GM21619 (cell line): ENCODE measurements at regions not wholly inside any gene's neighbourhood (a gene's known extent, or its start where the extent isn't known, plus 50 kb on each side); places are given as distances from the start of the nearest gene placed in this dataset.
A peak's percentile ranks its signal among the peaks of the same experiment; 100 is the strongest.

Experiments used
- ATAC-seq: cut with Tn5 transposase; IDR thresholded peaks from one replicate; pipeline ENCODE4 v1.9.1; 2021; ENCODE audit not compliant: unreplicated experiment

DNA sequence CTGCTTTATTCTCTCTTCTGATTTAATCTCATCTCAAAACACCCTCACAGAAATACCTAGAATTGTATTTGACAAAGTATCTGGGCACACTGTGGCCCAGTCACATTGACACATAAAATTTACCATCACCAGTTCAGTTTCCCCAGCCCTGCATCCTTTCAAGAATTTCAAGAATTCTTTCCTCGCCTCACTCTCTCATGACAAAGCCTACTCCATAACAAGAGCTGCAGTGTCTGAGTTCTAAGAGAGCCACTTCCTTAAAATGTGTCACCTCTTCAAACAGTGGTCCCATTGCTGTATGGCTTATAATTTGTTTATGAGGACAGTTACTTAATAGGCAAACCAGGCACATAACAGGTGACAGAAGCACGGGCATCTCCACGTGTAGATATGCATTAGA lies 90.9 kb upstream of the STK39 start:
- no peak for ATAC-seq

DNA sequence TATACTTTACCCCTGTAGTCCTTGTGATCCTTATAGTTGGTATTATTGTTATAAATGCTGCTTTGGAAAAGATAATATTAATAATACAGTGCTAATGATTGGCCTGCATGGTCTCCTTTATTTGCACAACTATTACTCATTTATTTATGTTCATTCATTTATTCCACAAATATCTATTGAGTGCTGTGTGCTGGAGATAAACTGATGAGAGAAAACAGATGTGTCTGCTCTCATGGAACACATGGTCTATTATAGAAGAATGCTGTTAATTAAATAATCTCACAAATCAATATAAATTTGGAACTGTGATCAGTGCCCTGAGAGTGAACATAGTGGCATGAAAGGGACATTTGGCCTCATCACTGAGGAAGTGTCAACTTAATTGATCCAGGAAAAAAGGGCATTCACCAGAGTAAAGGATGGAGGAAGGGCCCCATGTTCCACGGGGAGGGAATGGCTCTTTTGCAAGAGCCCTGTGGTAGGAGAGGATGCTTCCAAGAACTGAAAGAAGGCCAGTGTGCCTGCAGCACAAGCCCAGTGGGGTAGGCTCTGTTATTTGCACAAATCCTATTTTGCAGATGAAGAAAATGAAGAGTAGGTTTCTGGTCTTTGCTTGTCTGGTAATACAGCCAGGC lies 91.5 kb upstream of the STK39 start:
- no peak for ATAC-seq

DNA sequence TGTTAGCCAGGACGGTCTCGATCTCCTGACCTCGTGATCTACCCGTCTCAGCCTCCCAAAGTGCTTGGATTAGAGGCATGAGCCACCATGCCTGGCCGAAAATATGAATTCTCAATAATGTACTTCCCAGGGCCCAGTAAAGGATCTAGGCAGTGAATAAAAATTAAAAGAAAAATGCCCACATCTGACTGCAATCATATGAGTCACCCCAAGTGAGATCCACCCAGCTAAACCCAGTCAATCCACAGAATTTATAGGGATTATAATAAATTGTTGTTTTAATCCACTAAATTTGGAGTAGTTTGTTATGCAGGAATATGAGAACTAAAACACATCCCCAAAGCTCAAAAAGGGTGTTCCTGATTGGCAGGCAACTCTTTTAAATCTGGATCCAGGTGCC lies 93.5 kb upstream of the STK39 start:
- ATAC-seq: no peak

DNA sequence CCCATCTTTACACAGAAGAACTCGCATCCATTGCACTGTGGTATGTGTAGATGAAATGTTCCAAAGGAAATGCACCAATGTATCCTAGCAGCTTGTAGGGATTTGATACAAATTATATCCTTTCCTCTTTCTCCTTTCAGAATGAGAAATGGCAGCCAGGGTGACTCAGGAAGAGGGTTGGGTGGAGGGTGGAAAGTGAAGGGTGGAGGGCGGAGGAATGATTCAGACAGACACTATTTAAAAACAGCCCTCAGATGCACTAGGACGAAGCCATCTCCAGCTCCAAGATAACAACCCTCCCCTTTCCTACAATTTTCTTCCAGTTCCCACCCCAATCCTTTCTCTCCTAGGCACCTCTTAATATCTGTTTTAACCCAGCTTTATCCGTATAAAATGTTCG lies 96.2 kb upstream of the STK39 start:
- no peak for ATAC-seq

DNA sequence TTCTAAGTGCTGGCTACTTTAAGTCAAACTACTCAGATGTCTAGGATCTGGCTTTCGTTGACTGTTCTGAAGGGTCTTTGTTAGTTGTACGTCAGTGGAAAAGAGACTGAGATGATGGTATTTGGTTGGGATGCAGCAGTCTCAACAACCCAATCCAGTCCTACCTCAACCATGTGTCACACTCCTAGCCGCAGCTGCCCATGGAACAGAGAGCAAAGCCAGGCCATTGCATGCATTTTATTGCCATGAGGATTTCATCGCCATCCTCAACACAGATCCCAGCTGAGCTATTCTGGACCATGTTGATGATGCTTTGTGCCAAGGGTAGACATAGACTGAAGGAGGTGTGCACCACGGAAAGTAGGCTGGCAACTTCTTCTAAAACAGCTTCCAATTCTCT lies 97.3 kb upstream of the STK39 start:
- no peak for ATAC-seq

DNA sequence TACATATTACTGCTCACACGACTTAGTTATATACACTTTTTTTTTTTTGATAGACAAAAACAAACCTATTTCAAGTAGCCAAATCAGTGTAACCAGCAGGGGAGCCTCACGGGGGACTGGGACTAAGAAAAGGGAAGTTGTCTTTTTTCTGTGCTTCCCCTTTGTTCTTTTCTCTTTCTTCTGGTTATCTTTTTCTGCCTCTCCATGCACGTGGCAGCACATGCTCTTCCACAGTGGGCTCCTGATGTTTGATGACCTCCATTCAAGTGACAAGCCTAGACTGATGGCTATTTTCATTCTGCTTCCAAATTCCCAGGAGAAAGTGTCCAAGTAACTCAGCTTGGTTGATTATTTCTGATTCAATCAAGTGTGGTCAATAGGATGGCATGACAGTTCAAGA lies 98.2 kb upstream of the STK39 start:
- ATAC-seq: no peak

DNA sequence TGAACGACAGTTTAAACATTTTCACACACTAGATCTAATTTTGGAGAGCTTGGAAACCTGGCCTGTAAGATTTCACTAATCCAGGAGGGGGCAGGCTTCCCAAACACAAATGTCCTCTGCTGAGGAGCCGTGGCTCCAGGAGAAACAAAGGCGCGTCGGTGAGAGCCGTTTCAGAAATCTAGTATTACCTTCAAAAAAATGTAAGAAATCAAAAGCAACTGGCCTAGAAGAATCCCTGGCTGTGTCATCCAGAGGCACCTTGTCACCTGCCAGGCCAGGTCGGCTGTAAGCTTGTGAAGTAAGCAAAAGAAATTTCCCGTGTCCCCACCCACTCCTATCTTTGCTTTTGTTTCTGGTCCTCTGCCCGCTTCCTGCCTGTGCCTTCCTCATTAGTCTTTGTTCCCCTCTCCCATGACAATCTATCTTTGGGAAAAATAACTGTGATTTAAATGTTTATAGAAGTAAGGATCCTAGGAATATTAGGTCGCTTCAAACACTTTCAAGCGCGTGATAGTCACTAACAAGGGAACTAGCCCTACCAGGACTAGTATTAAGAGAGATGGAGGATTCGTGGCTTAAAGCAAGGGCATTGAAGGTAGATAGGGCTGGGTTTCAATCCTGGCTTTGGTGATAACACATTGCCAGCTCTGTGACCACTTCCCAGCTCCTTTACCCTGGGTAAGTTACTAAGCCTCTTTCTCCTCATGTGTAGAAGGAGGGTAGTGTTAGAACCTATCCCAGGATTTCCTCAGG lies 99.5 kb upstream of the STK39 start:
- peak; percentile 84 for ATAC-seq

DNA sequence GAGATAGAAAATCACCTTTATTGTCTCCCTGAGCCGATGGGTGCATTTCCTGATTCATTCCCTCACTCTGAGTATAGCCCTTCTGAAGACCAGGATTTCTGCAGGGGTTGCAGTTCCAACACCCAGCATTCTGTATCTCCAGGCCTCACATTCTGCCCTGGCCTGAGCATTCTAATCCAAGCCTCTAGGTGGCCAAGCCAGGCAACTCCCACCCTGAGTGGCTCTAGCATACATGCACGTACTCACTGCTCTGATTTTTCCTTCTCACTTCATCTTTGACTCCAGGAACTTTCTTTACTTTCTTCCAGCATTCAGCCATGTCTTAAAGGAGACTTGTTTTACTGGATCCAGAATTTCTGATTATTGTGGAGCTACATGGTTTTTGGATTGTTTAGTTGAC lies 100.7 kb upstream of the STK39 start:
- peak; percentile 65 for ATAC-seq

DNA sequence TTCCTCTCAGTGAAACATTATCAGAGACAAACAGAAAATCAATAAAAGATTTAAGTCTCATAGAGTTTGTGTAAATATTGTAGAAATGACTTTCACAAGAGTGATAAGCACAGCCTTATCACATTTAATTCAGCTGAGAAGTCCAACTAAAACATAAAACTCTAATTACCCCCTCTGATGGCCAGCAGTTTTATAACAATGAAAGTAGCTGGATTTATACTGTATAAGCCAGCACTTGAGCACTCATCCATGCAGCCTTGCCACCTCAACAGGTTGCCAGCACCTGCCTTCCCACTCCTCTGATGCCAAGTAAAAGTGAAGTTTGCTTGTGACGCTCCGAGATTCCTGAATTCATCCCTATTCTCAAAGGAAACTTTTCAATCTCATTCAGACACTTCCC lies 103.0 kb upstream of the STK39 start:
- no peak for ATAC-seq

DNA sequence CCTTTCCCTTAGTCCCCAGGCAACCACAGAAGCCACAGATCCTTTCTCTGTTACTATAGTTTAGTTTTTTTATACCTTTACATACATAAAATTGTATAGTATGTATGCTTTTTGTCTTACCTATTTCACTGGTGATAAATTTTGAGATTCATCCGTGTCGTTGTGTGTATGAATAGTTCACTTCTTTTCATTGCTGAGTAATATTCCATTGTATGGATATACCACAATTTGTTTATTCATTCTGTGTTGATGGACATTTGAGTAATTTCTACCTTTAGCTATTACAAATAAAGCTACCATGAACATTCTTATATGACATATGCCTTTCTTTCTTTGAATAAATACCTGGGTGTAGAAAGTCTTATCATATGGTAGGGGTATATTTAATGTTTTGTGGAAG lies 102.8 kb upstream of the CERS6 start:
- ATAC-seq: no peak

DNA sequence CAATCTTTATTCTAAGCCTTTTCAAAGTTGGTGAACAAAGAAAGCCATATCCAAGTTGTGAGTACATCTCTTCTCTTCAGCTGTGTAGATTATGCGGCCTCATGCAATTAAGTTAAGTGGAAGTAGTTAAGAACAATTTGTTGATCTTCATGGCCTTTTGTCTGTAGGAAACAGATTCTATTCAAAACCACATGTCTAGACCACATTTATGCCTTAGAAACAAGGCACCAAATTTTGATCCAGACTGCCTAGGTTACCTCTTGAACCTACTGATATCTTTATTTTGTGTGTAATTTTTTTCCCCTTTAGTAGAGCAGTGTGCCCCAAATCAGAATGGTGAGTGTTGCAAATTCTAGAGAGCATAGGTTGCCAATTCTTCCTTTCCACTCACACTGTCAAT lies 101.6 kb upstream of the CERS6 start:
- ATAC-seq: no peak

DNA sequence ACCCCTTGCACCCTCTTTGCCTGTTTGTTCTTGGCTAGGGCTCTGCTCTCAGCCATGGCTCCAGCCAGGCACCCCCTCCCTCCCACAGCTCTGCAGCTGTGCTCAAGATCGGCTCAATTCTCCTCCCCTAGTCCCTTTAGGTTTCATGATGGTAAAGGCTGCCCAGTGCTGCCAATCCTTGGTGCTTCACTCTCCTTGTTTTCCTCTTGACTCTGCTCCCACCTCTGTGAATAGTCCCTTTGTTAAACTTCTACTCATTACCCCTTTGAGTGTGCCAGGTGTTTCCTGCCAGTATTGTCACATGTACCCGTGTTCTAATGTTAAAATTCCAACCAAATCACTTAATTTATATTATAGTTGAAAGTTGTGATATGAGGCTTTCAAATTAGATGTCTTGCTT lies 101.0 kb upstream of the CERS6 start:
- no peak for ATAC-seq

DNA sequence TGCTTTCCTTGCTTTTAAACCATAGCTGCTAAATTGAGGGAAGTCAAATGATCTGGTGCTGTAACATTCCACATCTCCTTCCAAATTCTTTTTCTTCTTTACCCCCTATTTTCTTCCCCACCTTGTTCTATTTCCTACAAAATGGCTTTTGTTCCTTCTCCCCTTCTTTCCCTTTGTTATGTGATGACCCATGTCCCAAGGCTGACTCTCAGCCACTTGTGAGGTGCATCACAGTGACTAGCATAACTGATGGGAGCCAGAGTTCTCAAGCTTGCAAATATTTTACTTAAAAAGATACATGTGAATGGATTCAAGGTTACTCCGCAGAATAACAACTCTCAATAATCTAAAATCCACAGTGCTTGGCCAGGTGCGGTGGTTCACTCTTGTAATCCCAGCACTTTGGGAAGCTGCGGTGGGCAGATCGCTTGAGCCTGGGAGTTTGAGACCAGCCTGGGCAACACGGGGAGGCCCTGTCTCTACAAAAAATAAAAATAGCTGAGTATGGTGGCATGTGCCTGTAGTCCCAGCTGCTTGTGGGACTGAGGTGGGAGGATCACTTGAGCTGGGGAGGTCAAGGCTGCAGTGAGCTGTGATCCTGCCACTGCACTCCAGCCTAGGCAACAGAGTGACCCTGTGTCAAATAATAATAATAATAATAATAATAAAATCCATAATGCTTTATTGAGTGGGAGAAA lies 100.1 kb upstream of the CERS6 start:
- no peak for ATAC-seq

DNA sequence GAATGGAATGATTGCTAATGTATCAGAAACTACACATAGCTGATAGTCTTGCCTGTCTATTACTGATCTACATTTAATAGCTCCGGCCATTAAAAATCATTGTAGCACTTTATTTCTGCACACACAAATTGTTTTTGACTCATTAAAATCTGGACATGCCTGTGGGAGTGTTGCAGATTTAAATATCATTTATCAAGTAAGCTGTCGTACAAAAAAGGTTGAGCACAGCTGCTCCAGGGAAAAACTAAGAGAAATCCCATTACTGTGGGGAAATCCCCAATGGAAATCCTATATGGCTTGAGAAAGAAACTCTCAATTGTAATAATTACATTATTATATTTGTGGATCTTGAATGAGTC lies 99.6 kb upstream of the CERS6 start:
- ATAC-seq: no peak

DNA sequence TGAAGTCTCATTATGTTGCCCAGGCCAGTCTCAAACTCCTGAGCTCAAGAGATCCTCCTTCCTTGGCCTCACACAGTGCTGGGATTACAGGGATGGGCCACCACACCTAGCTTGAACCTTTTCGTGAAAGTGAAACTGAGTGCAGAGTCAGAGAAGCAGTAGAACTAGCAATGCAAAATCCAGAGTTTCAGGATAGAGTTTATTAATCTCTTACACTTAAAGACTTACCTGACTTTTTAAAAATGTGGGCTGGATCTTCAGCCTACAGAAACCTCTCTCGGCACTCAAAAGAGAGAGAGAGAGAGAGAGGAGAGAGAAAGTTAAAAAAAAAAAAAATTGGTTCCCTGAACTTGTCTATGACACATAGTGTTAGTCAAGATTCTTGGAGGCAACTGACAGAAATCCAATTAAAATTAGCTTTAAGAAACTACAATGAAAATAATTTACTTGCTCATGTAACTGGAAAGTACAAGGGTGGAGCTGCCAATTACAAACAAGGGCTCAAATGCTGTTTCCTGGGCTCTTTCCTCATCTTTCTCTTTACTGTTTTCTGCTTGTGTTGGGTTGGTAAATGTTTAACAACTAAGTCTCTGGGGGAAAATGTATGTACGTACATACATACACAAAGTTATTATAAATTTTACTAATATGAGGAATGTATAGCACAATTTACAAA lies 98.1 kb upstream of the CERS6 start:
- ATAC-seq: peak; percentile 58

DNA sequence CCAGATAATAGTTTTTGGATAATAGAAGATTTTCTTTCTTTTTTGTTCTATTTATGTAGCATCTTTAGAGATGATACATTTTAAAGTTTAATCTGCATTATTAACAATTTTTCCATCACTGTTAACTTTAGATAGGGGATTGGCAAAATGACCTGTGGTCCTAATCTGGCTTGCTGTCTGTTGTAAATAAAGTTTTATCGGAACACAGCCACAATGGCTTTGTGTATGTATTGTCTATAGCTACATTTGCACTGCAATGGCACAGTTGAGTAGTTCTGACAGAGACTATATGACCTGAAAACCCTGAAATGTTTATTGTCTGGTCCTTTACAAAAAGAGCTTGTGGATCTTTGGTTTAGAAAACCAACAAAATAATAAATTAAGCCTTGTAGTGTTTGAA lies 97.0 kb upstream of the CERS6 start:
- no peak for ATAC-seq

DNA sequence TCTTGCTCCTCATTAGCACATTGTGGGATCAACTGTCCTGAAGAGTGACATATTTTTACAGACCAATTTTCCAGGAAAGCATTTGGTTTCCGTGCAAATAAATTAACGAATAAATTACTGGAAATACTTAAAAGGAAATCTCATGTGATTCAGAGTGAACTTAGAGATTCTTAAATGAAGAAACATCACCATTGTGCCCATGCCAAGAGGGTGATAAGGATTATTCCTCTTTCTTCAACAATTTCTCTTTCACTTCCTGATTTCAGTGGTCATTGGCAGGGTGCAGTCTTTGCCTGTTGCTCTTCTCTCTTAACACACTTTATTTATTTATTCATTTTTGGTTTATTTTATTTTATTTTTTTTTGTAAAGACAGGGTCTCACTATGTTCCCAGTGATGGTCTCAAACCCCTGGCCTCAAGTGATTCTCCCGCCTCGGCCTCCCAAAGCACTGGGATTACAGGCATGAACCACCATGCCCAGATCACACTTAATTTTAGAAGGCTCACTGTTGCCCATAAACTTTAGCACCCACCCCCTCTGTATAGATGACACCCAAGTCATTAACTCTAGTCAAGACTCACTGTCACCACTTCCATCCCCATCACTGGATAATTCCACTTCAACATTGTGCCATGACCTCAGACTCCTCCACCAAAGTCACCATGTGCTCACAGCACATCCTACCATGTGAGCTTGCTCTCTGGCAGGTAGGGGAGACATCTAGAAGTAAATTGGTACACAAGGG lies 92.6 kb upstream of the CERS6 start:
- no peak for ATAC-seq

DNA sequence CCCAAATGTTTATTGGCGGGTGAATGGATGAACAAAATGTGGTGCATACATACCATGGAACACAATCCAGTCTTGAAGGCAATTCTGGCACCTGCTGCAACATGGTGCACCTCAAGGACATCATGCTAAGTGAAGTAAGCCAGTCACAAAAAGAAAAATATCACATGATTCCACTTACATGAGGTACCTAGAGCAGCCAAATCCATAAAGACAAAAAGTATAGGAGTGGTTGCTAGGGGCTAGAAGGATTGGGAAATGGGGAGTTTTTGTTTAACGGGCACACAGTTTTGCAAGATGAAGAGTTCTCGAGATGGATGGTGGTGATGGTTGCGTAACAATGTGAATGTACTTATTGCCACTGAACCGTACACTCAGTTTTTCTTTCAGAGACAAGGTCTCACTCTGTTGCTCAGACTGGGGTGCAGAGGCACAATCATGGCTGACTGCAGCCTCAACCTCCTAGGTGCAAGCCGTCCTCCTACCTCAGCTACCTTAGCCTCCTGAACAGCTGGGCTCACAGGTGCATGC lies 90.9 kb upstream of the CERS6 start:
- ATAC-seq: no peak

DNA sequence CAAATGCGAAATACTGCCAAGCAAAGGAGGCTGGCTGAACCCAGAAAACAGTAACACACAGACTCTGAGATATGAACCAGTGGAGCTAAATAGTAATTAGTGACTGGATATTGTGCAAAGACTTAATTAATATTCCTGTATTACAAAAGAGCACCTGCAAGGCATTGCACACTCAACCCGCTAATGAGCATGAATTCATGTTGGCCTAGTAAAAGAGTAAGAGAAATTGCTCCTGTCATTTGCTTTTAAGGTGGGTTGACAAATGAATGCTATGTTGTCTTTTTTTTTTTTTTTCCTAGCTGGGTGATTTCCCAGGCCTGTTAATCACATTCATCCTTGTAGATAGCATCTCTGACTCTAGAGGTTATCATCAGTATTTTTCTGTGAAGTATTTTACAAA lies 87.0 kb upstream of the CERS6 start:
- ATAC-seq: no peak

DNA sequence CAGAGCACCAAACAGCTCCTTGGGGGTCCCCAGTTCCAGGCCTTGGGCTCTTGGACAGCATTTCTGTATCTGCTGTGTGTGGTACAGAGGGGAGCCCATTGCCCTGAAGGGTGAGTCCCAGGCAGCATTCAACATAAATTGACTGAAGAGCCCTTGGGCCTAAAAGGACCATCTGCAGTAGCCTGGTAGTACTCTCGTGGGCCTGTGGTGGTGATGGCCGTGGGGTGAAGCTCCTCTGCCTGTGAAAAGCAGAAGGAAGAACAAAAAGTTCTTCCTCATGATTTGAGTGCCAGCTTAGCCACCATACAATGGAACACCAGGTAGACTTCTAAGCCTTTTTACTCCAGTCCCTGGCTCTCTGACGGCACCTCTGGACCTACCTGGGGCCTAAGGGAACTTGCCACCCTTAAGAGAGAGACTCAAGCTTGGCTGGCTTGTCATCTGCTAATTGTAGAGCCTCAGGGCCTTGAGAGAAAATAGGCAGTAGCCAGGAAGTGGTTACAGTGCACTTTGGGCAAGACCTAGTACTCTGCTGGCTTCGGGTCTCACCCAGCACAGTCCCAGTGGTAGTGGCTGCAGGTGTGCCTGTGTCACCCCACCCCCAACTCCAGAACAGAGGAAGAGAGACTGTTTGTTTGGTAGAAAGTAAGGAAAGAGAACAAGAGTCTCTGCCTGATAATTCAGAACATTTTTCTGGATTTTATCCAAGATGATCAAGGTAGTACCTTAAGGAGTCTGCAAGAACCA lies 84.6 kb upstream of the CERS6 start:
- peak; percentile 91 for ATAC-seq
